Immature natural killer cell (primary cell): ENCODE measurements at regions not wholly inside any gene's neighbourhood (a gene's known extent, or its start where the extent isn't known, plus 50 kb on each side); places are given as distances from the start of the nearest gene placed in this dataset.

Experiments used
- DNase-seq, 3 donors: peaks; one replicate each; pipeline ENCODE4 v3.0.0; 2022; ENCODE audit warnings: mixed read lengths in 1 of 3
- H3K27ac Mint-ChIP-seq, 6 donors: one replicate each; pipeline ENCODE4 v1.8.0; 2020; ENCODE audit warnings: mixed read lengths in 6 of 6, mild to moderate bottlenecking in 5 of 6, inconsistent platforms in 4 of 6, moderate library complexity in 3 of 6
- H3K27me3 Mint-ChIP-seq, 3 donors: one replicate each; pipeline ENCODE4 v1.8.0; 2020 to 2021; ENCODE audit warnings: low read depth in 3 of 3, mild to moderate bottlenecking in 3 of 3, mixed read lengths in 3 of 3, moderate library complexity in 3 of 3, inconsistent platforms in 1 of 3
- H3K36me3 Mint-ChIP-seq, 3 donors: one replicate each; pipeline ENCODE4 v1.8.0; 2020; ENCODE audit warnings: mixed read lengths in 3 of 3, inconsistent platforms in 2 of 3, mild to moderate bottlenecking in 2 of 3
- H3K4me1 Mint-ChIP-seq, 2 donors: one replicate each; pipeline ENCODE4 v1.8.0; 2020; ENCODE audit warnings: inconsistent platforms in 2 of 2, mild to moderate bottlenecking in 2 of 2, mixed read lengths in 2 of 2, moderate library complexity in 1 of 2
- H3K4me3 Mint-ChIP-seq, 5 donors: one replicate each; pipeline ENCODE4 v1.8.0; 2020; ENCODE audit warnings: mild to moderate bottlenecking in 5 of 5, mixed read lengths in 5 of 5, inconsistent platforms in 3 of 5, moderate library complexity in 3 of 5
- H3K9me3 Mint-ChIP-seq, 6 donors: one replicate each; pipeline ENCODE4 v1.8.0; 2020; ENCODE audit warnings: mild to moderate bottlenecking in 6 of 6, mixed read lengths in 6 of 6, inconsistent platforms in 4 of 6, moderate library complexity in 3 of 6

DNA sequence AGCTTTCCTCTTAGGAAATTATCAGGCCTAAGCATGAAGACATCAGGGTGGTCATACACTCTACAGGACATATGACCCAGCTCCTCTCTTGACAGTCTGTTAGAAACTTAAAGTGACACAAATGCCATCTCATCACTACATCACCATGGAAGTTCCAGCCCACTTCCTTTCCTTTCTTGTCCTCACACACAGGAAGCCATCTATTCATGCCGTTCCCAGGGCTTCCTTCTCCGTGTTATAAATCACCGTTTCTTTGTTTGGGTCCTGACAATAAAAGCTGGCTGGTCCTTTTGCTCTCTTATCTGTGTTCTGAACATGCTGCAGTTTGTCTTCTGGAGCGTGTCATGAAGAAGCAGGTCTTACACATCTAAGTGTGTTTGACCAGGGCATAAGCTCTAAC lies 692.1 kb upstream of the CELF4 start:
- H3K4me1 Mint-ChIP-seq: no peaks in the 10 kb centered on the region
- no peak overlapping the region for H3K27ac Mint-ChIP-seq
- peaks cover 6 to 38% (median 10%) of the 10 kb centered on the region in 6 donors for H3K9me3 Mint-ChIP-seq
- no peaks in the 10 kb centered on the region for H3K36me3 Mint-ChIP-seq
- no peak overlapping the region for H3K4me3 Mint-ChIP-seq
- DNase-seq: no peak
- H3K27me3 Mint-ChIP-seq: peaks cover 0 to 1% (median 0%) of the 10 kb centered on the region in 3 donors

DNA sequence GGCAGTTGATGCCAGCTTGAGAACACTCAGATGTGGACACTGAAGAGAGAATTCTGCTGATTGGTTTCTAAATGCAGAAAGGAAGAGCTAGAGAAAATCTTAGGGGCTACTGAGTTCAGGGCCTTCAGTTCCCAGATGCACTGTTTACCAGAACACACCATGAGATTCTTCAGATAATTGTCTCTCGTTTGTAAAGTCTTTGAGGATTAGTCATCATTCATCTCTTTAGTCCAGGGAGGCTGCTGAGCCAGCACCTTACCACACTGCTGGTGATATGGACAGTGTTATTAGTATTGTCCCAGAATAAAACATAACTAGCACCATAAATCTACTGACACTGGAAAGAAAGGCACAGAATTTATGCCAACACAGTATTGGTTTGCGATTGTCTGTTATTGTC lies 690.8 kb upstream of the CELF4 start:
- H3K4me3 Mint-ChIP-seq: no peak overlapping the region
- no peaks in the 10 kb centered on the region for H3K4me1 Mint-ChIP-seq
- peaks cover 6 to 33% (median 9%) of the 10 kb centered on the region in 6 donors for H3K9me3 Mint-ChIP-seq
- no peaks in the 10 kb centered on the region for H3K36me3 Mint-ChIP-seq
- H3K27ac Mint-ChIP-seq: no peak overlapping the region
- H3K27me3 Mint-ChIP-seq: peaks cover 0 to 1% (median 0%) of the 10 kb centered on the region in 3 donors
- no peak for DNase-seq

DNA sequence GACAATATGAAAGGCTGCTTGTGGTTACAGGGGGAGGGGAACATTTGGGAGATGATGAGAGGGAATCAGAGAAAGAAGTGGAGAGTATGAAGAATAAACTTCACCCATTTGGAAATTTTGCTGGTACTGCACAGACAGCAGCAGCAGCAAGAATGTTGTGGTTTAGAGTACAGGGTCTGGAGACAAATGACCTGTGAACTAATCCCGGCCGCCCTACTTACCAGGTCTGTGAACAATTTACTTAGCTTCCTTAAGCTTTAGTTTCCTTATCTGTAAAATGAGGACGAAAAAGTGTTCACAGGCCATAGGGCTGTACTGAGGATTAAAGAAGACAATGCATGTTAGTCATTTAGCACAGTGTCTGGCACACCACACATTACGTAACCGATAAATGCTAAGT lies 685.4 kb upstream of the CELF4 start:
- H3K36me3 Mint-ChIP-seq: no peaks in the 10 kb centered on the region
- peaks cover 2 to 27% (median 7%) of the 10 kb centered on the region in 6 donors for H3K9me3 Mint-ChIP-seq
- H3K27me3 Mint-ChIP-seq: no peaks in the 10 kb centered on the region
- no peak overlapping the region for H3K4me3 Mint-ChIP-seq
- no peak for DNase-seq
- no peaks in the 10 kb centered on the region for H3K4me1 Mint-ChIP-seq
- no peak overlapping the region for H3K27ac Mint-ChIP-seq

DNA sequence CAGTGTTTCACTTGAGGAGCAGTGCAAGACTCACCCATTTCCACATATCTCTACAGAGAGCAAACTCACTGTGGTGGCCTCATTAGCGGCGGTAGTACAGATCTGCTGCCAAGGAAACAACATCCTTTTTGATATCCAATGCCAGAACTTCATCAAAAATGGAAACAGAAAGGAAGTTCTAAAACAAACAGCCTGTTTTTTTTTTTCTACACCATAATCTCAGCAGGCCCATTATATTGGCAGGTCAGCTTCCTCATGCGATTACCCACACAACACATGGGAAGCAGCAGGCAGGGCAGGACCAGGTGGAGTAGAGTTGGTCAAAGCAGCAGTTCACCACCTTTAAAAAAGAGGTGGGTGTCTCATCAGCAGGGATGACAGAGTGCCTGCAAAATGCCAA lies 678.9 kb upstream of the CELF4 start:
- H3K4me3 Mint-ChIP-seq: no peak overlapping the region
- H3K9me3 Mint-ChIP-seq: peaks cover 5 to 36% (median 7%) of the 10 kb centered on the region in 6 donors
- H3K27me3 Mint-ChIP-seq: no peaks in the 10 kb centered on the region
- no peak for DNase-seq
- no peak overlapping the region for H3K27ac Mint-ChIP-seq
- no peaks in the 10 kb centered on the region for H3K36me3 Mint-ChIP-seq
- no peaks in the 10 kb centered on the region for H3K4me1 Mint-ChIP-seq

DNA sequence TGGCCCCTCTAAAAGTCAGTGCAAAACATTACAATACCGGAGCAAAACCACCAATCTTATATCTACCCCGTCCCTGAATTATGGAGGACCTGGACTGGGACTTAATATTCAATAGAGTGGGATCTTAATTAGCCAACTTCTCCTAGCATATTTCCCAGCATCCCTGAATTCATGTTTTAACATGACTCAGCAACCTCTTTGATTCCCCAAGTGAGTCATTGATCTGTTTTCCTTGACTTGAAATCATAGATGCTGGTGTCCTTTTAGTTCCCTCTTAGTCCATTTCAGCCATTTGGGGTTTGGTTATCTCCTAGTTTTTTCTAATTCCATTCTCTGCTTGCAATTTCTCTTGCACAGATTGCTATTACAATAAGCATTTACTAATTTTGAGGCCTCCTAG lies 677.7 kb upstream of the CELF4 start:
- no peak overlapping the region for H3K4me3 Mint-ChIP-seq
- no peaks in the 10 kb centered on the region for H3K4me1 Mint-ChIP-seq
- peaks cover 7 to 46% (median 8%) of the 10 kb centered on the region in 6 donors for H3K9me3 Mint-ChIP-seq
- H3K36me3 Mint-ChIP-seq: no peaks in the 10 kb centered on the region
- no peaks in the 10 kb centered on the region for H3K27me3 Mint-ChIP-seq
- no peak for DNase-seq
- no peak overlapping the region for H3K27ac Mint-ChIP-seq

DNA sequence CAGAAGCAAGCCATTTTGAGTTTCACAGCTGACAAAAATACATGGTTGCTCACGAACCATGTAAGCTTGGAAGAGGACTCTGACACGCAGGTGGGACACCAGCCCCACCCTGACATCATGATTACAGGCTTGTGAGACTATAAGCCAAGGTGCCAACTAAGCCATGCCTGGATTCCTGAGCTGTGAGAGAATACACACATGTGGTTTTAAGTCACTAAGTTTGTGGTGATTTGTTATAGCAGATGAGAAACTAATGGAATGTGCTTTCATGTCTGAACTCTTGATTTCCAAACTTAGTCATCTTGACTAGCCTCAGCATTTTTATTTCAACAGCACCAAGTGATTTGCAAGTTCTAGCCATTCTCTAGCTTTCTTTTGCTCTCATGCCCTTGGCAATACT lies 676.1 kb upstream of the CELF4 start:
- Mint-ChIP-seq H3K4me3 (no peak overlapping the region), H3K9me3 (peaks cover 7 to 45% (median 9%) of the 10 kb centered on the region in 6 donors), H3K36me3 (no peaks in the 10 kb centered on the region), H3K27me3 (no peaks in the 10 kb centered on the region), H3K4me1 (no peaks in the 10 kb centered on the region), H3K27ac (no peak overlapping the region)
- DNase-seq: no peak

DNA sequence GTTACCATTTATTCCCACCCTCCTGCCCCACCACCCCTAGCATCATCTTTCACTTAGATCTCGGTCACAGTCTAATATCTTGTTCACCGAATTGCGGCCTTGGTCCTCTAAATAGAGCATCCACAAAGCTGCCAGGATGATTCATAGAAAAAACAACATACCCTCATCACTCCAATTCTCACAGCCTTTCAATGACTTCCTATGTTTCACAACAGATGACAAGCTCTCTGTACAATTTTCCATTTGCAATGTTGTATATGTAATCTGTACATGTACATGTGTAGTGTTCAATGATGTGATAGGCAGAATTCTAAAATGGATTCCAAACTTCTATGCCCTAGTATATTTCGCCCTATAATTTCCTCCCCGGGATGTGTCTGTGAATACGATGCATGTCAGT lies 675.6 kb upstream of the CELF4 start:
- Mint-ChIP-seq H3K9me3 (peaks cover 7 to 40% (median 11%) of the 10 kb centered on the region in 6 donors), H3K4me1 (no peaks in the 10 kb centered on the region), H3K27ac (no peak overlapping the region), H3K27me3 (no peaks in the 10 kb centered on the region), H3K36me3 (no peaks in the 10 kb centered on the region), H3K4me3 (no peak overlapping the region)
- DNase-seq: no peak

DNA sequence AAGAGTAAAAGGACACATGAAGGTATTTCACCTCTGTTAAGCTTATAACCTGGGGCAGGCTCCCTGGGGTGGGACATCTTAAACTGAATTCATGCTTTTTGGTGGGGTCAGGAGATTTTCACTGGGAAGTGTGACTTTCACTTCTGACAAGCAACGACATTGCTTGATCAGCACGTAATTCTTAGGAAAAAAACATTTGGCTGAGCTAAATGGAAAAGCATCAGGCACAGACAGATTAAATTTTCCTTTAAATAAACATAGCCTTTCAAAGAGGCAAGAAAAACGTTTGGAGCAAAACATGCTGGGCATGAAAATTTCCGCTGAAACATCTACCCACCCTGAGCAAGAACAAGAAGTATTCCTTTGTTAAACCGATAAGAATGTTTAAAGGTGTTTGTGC lies 674.0 kb upstream of the CELF4 start:
- no peaks in the 10 kb centered on the region for H3K36me3 Mint-ChIP-seq
- no peaks in the 10 kb centered on the region for H3K27me3 Mint-ChIP-seq
- H3K27ac Mint-ChIP-seq: no peak overlapping the region
- no peak overlapping the region for H3K4me3 Mint-ChIP-seq
- peaks cover 7 to 44% (median 11%) of the 10 kb centered on the region in 6 donors for H3K9me3 Mint-ChIP-seq
- no peak for DNase-seq
- H3K4me1 Mint-ChIP-seq: no peaks in the 10 kb centered on the region

DNA sequence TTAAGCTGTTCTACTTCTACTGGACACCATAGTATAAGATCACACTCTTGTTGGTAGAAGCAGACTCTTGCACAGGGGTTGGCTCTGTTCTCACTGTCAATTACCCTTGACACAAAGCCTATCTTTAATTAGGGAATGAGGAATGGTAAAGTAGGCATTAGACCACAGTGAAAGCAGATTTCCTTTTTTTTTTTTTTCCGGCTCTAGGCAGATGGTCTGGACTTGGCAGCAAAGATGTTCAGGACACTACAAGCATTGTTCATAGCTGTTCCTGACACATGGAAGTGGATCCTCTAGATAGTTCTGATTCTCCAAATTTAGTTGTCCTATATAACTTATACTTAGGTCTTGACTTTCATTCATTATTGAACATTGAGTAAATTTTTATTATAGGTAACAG lies 672.2 kb upstream of the CELF4 start:
- DNase-seq: no peak
- H3K4me1 Mint-ChIP-seq: no peaks in the 10 kb centered on the region
- no peak overlapping the region for H3K4me3 Mint-ChIP-seq
- H3K36me3 Mint-ChIP-seq: no peaks in the 10 kb centered on the region
- no peak overlapping the region for H3K27ac Mint-ChIP-seq
- H3K9me3 Mint-ChIP-seq: peaks cover 3 to 37% (median 12%) of the 10 kb centered on the region in 6 donors
- no peaks in the 10 kb centered on the region for H3K27me3 Mint-ChIP-seq

DNA sequence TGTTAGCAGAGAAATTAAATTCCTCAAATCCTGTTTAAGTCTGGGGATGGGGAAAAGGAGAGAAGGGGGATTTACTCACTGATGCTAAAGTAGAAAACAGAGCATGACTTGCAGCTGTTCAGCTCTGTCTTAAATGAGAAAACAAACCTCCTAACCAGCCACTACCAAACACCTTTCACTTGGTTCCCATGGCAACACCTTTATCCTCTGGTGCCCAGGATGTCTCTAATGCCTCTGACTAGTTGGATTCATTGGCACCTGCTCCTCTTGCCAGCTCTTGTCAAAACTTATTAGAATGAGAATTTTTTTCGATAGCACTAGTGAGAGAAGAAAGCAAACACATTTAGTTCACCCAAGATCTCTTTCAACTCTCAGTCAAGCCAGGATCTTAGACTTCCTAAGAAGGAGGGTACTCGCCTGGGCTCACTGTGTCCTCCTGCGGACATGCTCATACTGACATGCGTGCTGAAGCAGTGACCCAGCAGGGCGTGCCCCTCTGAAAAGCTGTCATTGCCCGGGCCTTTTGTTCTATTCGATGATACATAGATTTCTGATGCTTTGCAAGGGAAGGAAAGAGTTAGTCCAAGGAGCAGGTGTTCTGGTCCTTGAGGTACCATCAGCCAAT lies 656.0 kb upstream of the CELF4 start:
- Mint-ChIP-seq H3K27me3 (peaks cover 0 to 2% (median 0%) of the 10 kb centered on the region in 3 donors), H3K9me3 (peaks cover 10 to 54% (median 15%) of the 10 kb centered on the region in 6 donors), H3K4me1 (no peaks in the 10 kb centered on the region), H3K36me3 (peaks cover 0 to 4% (median 0%) of the 10 kb centered on the region in 3 donors), H3K4me3 (no peak overlapping the region), H3K27ac (no peak overlapping the region)
- DNase-seq: no peak

DNA sequence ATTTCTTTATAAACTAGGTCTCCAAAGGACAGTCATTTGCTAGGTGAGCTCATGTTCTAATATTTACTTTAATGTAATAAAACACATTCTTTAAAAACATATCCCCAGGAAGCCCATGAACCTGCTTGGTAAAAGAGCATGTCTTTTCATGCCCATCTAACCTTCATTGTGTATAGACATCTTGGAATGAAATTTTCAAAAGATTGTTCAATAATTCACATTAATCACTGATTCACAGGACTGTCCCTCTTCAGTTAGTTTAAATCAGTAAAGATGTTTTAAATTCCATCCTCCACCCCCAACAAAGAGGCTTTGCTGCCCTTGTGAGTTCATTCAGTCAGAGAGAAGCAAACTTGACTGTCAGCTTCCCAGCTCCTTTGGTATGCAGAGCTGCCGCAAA lies 633.4 kb upstream of the CELF4 start:
- Mint-ChIP-seq H3K9me3 (peaks cover 4 to 38% (median 19%) of the 10 kb centered on the region in 6 donors), H3K27me3 (peaks cover 0 to 6% (median 1%) of the 10 kb centered on the region in 3 donors), H3K36me3 (no peaks in the 10 kb centered on the region), H3K27ac (no peak overlapping the region), H3K4me3 (no peak overlapping the region), H3K4me1 (no peaks in the 10 kb centered on the region)
- DNase-seq: no peak

DNA sequence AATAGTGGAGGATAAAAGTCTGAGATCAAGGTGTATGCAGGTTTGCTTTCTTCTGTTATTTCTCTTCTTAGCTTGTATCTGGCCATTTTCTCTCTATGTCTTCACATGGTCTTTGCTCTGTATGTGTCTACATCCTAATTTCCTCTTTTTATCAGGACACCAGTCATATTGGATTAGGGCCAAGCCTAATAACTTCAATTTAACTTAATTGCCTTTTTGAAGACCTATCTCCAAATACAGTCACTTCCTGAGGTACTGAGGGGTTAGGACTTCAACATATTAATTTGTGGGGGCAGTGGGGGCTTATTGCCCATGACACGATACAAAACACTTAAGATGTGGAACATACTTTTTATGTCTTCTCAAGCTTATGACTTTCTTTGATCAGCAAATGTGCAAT lies 632.9 kb upstream of the CELF4 start:
- no peak overlapping the region for H3K4me3 Mint-ChIP-seq
- H3K4me1 Mint-ChIP-seq: no peaks in the 10 kb centered on the region
- no peak overlapping the region for H3K27ac Mint-ChIP-seq
- H3K36me3 Mint-ChIP-seq: no peaks in the 10 kb centered on the region
- DNase-seq: no peak
- H3K9me3 Mint-ChIP-seq: peaks cover 4 to 38% (median 20%) of the 10 kb centered on the region in 6 donors
- peaks cover 0 to 6% (median 2%) of the 10 kb centered on the region in 3 donors for H3K27me3 Mint-ChIP-seq

DNA sequence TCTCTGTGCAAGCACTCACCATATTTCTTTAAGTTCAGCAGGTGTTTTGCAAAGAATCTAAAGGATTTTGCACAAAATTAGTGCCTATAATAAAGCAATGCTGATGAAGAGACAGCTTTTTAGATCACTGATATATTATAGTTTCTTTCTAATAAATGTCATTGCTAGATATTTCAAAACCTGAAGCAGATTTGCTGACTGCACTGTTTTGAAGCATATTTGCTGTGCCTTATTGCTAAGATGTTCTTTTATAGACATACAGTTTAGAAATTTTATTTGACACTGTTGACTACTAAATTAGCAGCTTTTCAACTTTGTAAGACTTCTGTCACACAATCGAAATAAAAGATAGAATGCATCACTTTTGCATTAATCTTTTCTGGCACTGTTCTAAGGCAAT lies 620.9 kb upstream of the CELF4 start:
- DNase-seq: no peak
- Mint-ChIP-seq H3K27me3 (peaks cover 0 to 6% (median 0%) of the 10 kb centered on the region in 3 donors), H3K27ac (no peak overlapping the region), H3K4me3 (no peak overlapping the region), H3K4me1 (no peaks in the 10 kb centered on the region), H3K9me3 (peaks cover 4 to 56% (median 22%) of the 10 kb centered on the region in 6 donors), H3K36me3 (peaks cover 0 to 4% (median 0%) of the 10 kb centered on the region in 3 donors)

DNA sequence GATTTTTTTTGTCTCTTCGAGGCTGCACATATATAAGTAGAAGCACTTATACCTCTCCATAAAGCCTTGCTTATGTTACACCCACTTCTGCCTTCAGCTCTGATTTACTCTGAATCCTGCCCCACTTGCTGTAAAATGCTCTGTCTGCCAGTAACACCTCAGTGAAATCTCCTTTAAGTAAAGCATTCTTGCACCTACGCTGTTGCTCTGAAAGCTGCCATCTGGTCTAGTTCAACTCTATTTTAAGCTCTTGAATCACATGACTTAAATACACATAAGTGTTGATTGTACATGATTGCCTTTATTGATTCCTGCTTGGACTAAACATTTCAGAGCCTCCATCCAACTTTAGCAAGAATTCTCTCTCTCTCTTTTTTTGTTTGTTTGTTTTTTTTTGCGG lies 609.0 kb upstream of the CELF4 start:
- Mint-ChIP-seq H3K36me3 (no peaks in the 10 kb centered on the region), H3K27me3 (no peaks in the 10 kb centered on the region), H3K4me1 (no peaks in the 10 kb centered on the region), H3K9me3 (peaks cover 3 to 47% (median 7%) of the 10 kb centered on the region in 6 donors), H3K4me3 (no peak overlapping the region), H3K27ac (no peak overlapping the region)
- DNase-seq: no peak

DNA sequence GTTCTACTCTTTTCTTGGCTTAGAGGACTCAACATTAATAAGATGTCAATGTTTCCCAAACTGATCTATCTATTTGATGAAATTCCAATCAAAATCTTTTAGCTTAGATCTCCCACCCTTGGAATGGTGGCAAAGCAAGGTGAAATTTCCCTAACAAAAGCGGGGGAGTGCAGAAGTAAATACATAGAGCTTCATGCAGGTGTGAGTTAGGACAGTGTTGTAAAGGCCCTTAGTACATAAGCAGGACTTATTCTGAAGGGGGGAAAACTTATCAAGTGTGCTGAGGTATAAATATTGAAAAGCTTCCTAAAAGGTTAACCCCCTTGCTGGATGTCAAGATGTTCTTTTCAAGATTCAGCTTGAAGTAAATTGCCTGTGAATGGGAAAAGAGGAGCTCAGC lies 608.6 kb upstream of the CELF4 start:
- no peak overlapping the region for H3K27ac Mint-ChIP-seq
- H3K9me3 Mint-ChIP-seq: peaks cover 2 to 47% (median 8%) of the 10 kb centered on the region in 6 donors
- H3K36me3 Mint-ChIP-seq: no peaks in the 10 kb centered on the region
- no peak for DNase-seq
- H3K4me1 Mint-ChIP-seq: no peaks in the 10 kb centered on the region
- no peak overlapping the region for H3K4me3 Mint-ChIP-seq
- H3K27me3 Mint-ChIP-seq: no peaks in the 10 kb centered on the region
